Ectodermal cell (in vitro differentiated cells): ENCODE measurements at regions not wholly inside any gene's neighbourhood (a gene's known extent, or its start where the extent isn't known, plus 50 kb on each side); places are given as distances from the start of the nearest gene placed in this dataset.
"Not testable (repeated sequence)": the region's sequence is repeated elsewhere in the genome, so short reads cannot be mapped to it uniquely, and the experiment has no call there.

Experiments
- H3K27ac ChIP-seq: 2 replicates; pipeline ENCODE4 v1.7.0; 2013; ENCODE audit warnings: mild to moderate bottlenecking, low read depth, low read length; ENCODE audit not compliant: insufficient read depth, poor library complexity, severe bottlenecking
- H3K27me3 ChIP-seq: 2 replicates; pipeline ENCODE4 v1.7.0; 2013; ENCODE audit warnings: mild to moderate bottlenecking, low read length; ENCODE audit not compliant: insufficient read depth, control insufficient read depth, poor library complexity, severe bottlenecking
- H3K36me3 ChIP-seq: one replicate; pipeline ENCODE4 v1.7.0; 2013; ENCODE audit warnings: low read length; ENCODE audit not compliant: control insufficient read depth, insufficient read depth
- H3K4me1 ChIP-seq: one replicate; pipeline ENCODE4 v1.7.0; 2013; ENCODE audit warnings: low read length; ENCODE audit not compliant: control insufficient read depth, insufficient read depth
- H3K4me3 ChIP-seq: 2 replicates; pipeline ENCODE4 v1.7.0; 2013; ENCODE audit warnings: low read depth, low read length, control low read depth; ENCODE audit not compliant: insufficient read depth
- H3K9me3 ChIP-seq: 2 replicates; pipeline ENCODE4 v1.7.0; 2013; ENCODE audit warnings: mild to moderate bottlenecking, low read length, moderate library complexity; ENCODE audit not compliant: control insufficient read depth
- WGBS, 2 experiments: methylation state at CpG; one replicate each; pipeline ENCODE4 v1.1.7; 2013; ENCODE audit warnings: missing lambda C conversion rate in 2 of 2; 5-methylcytosine and 5-hydroxymethylcytosine counted together

- no peaks in the 10 kb centered on the region for H3K27me3 ChIP-seq
- peaks cover 4% of the 10 kb centered on the region for H3K9me3 ChIP-seq
- H3K4me1 ChIP-seq = no peaks in the 10 kb centered on the region
- H3K36me3 ChIP-seq = no peaks in the 10 kb centered on the region
- 40 to 46% methylated on average over 1 of the region's 1 CpG for WGBS, 2 experiments
- H3K27ac ChIP-seq = no peak overlapping the region
- no peak overlapping the region for H3K4me3 ChIP-seq
These were observed 1186.6 kb downstream of the MRPL39 start for GRCh38 chr21:24420689-24421088.

GRCh38 chr21:24419641-24420040 is 1187.6 kb downstream of the MRPL39 start:
- not testable (repeated sequence) for H3K27ac ChIP-seq, H3K36me3 ChIP-seq, H3K27me3 ChIP-seq, H3K9me3 ChIP-seq, H3K4me3 ChIP-seq, H3K4me1 ChIP-seq

GRCh38 chr21:24418671-24419070 is 1188.6 kb downstream of the MRPL39 start:
- H3K27me3 ChIP-seq = no peaks in the 10 kb centered on the region
- H3K27ac ChIP-seq = no peak overlapping the region
- H3K9me3 ChIP-seq = peaks cover 4% of the 10 kb centered on the region
- H3K4me3 ChIP-seq = no peak overlapping the region
- H3K36me3 ChIP-seq = no peaks in the 10 kb centered on the region
- no peaks in the 10 kb centered on the region for H3K4me1 ChIP-seq

GRCh38 chr21:24411429-24411828 is 1195.9 kb downstream of the MRPL39 start:
- Histone ChIP-seq H3K4me3 (no peak overlapping the region), H3K27ac (no peak overlapping the region), H3K27me3 (no peaks in the 10 kb centered on the region), H3K4me1 (no peaks in the 10 kb centered on the region), H3K36me3 (no peaks in the 10 kb centered on the region), H3K9me3 (no peaks in the 10 kb centered on the region)

- 69 to 80% methylated on average over 1 of the region's 3 CpGs for WGBS, 2 experiments
These were observed 1204.1 kb downstream of the MRPL39 start for GRCh38 chr21:24403221-24403620.

GRCh38 chr21:24395320-24395923 is 1211.9 kb downstream of the MRPL39 start:
- H3K27me3 ChIP-seq = no peaks in the 10 kb centered on the region
- no peaks in the 10 kb centered on the region for H3K4me1 ChIP-seq
- H3K4me3 ChIP-seq = no peak overlapping the region
- no peaks in the 10 kb centered on the region for H3K36me3 ChIP-seq
- WGBS, 2 experiments = 80 to 81% methylated on average over 2 of the region's 2 CpGs
- no peak overlapping the region for H3K27ac ChIP-seq
- no peaks in the 10 kb centered on the region for H3K9me3 ChIP-seq

More at GRCh38 chr21:24403221-24403620, 1204.1 kb downstream of the MRPL39 start:
- Histone ChIP-seq H3K27me3 (no peaks in the 10 kb centered on the region), H3K4me3 (no peak overlapping the region), H3K9me3 (peaks cover 2% of the 10 kb centered on the region), H3K36me3 (no peaks in the 10 kb centered on the region), H3K4me1 (no peaks in the 10 kb centered on the region), H3K27ac (no peak overlapping the region)

GRCh38 chr21:24375201-24375600 is 1232.1 kb downstream of the MRPL39 start:
- Histone ChIP-seq H3K27ac (no peak overlapping the region), H3K9me3 (no peaks in the 10 kb centered on the region), H3K27me3 (no peaks in the 10 kb centered on the region), H3K4me1 (no peaks in the 10 kb centered on the region), H3K36me3 (no peaks in the 10 kb centered on the region), H3K4me3 (no peak overlapping the region)
- 49 to 57% methylated on average over 2 of the region's 3 CpGs for WGBS, 2 experiments

GRCh38 chr21:24372506-24372905 is 1234.8 kb downstream of the MRPL39 start:
- WGBS, 2 experiments = 94 to 95% methylated on average over 4 of the region's 4 CpGs
- no peak overlapping the region for H3K27ac ChIP-seq
- H3K36me3 ChIP-seq = no peaks in the 10 kb centered on the region
- H3K4me1 ChIP-seq = no peaks in the 10 kb centered on the region
- no peaks in the 10 kb centered on the region for H3K27me3 ChIP-seq
- H3K4me3 ChIP-seq = no peak overlapping the region
- H3K9me3 ChIP-seq = no peaks in the 10 kb centered on the region

- no peaks in the 10 kb centered on the region for H3K4me1 ChIP-seq
- 84 to 88% methylated on average over 1 of the region's 1 CpG for WGBS, 2 experiments
- no peaks in the 10 kb centered on the region for H3K27me3 ChIP-seq
- no peak overlapping the region for H3K4me3 ChIP-seq
- no peaks in the 10 kb centered on the region for H3K36me3 ChIP-seq
- H3K9me3 ChIP-seq = no peaks in the 10 kb centered on the region
- no peak overlapping the region for H3K27ac ChIP-seq
These were observed 1237.5 kb downstream of the MRPL39 start for GRCh38 chr21:24369746-24370145.

GRCh38 chr21:24369278-24369677 is 1238.0 kb downstream of the MRPL39 start:
- H3K36me3 ChIP-seq = no peaks in the 10 kb centered on the region
- H3K27me3 ChIP-seq = no peaks in the 10 kb centered on the region
- H3K9me3 ChIP-seq = no peaks in the 10 kb centered on the region
- WGBS, 2 experiments = 95% methylated on average over 2 of the region's 2 CpGs; no CpG with 5 or more reads in 1 of the 2 experiments
- no peak overlapping the region for H3K27ac ChIP-seq
- no peaks in the 10 kb centered on the region for H3K4me1 ChIP-seq
- H3K4me3 ChIP-seq = no peak overlapping the region

- Histone ChIP-seq H3K36me3 (no peaks in the 10 kb centered on the region), H3K27ac (no peak overlapping the region), H3K9me3 (no peaks in the 10 kb centered on the region), H3K4me3 (no peak overlapping the region), H3K4me1 (no peaks in the 10 kb centered on the region), H3K27me3 (no peaks in the 10 kb centered on the region)
These were observed 1239.3 kb downstream of the MRPL39 start for GRCh38 chr21:24367936-24368335.
